ENCODE measurements at regions not wholly inside any gene's neighbourhood (a gene's known extent, or its start where the extent isn't known, plus 50 kb on each side); places are given as distances from the start of the nearest gene placed in this dataset.

GRCh38 chr4:80134936-80135701 lies 62.1 kb upstream of the ANTXR2 start:
- ChIA-PET CTCF (interaction anchor here (6.2 kb wide), 1 partner anchor 8 kb away, joined by 35 read pairs; no protein-coding TSS in a partner anchor), POLR2A (no interaction called here)
- TF ChIP-seq, protein P1, sequence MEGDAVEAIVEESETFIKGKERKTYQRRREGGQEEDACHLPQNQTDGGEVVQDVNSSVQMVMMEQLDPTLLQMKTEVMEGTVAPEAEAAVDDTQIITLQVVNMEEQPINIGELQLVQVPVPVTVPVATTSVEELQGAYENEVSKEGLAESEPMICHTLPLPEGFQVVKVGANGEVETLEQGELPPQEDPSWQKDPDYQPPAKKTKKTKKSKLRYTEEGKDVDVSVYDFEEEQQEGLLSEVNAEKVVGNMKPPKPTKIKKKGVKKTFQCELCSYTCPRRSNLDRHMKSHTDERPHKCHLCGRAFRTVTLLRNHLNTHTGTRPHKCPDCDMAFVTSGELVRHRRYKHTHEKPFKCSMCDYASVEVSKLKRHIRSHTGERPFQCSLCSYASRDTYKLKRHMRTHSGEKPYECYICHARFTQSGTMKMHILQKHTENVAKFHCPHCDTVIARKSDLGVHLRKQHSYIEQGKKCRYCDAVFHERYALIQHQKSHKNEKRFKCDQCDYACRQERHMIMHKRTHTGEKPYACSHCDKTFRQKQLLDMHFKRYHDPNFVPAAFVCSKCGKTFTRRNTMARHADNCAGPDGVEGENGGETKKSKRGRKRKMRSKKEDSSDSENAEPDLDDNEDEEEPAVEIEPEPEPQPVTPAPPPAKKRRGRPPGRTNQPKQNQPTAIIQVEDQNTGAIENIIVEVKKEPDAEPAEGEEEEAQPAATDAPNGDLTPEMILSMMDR (IDR thresholded peaks at IDR 0.05; ENCODE audit: insufficient read depth, low read length, missing control alignments) = no peak
- no peak overlapping the region for H3K4me3 ChIP-seq (ENCODE audit: low read depth, low read length)
- no peak for DNase-seq (ENCODE audit: low read depth, low spot score)

DNA sequence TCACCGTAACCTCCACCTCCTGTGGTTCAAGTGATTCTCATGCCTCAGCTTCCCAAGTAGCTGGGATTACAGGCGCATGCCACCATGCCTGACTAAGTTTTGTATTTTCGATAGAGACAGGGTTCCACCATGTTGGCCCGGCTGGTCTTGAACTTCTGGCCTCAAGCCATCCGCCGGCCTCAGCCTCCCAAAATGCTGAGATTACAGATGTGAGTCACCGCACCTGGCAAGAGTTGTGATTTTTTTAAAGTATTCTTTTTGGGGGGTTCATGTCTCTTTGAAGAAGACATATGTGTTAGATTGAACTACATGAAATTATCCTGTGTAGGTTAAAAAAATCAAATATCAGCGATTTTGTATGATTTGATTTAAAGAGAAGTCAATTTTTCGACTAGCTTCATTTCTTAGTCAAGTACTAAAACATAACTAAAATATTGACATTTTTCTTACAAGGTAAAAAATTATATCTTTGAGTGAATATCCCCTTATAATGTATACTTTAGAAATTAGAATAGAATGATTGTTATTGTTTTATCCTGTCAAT lies 60.3 kb upstream of the ANTXR2 start:
- CTCF ChIA-PET = interaction anchor here (1.0 kb wide), 1 partner anchor 8 kb away, joined by 5 read pairs; no protein-coding TSS in a partner anchor
- DNase-seq (ENCODE audit: low read depth, low spot score) = no peak
- no peak overlapping the region for H3K4me3 ChIP-seq (ENCODE audit: low read depth, low read length)
- TF ChIP-seq, protein P1 (IDR thresholded peaks at IDR 0.05; ENCODE audit: insufficient read depth, low read length, missing control alignments) = no peak
- POLR2A ChIA-PET = no interaction called here

GRCh38 chr4:80129785-80130184 lies 56.8 kb upstream of the ANTXR2 start:
- POLR2A ChIA-PET = no interaction called here
- DNase-seq (ENCODE audit: low read depth, low spot score) = no peak

DNA sequence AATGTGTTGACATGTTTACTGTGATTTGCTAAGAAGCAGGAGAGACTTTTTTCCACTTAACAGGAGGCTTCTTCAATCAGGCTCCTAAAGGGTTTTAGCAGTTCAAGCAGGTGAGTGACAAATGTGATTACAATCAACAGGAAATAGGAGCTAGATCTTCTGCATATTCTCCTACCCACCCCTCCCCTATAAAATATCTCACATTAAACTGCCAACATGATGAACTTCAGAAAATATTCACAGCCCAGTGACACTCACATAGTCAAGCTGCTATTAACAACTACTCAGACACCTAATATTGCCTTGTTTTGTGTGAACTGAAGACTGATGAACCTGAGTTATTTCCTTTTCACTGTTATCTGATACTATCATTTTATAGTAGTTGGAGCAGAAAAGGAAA lies 55.9 kb upstream of the ANTXR2 start:
- ChIA-PET CTCF (interaction anchor here (2.5 to 4.9 kb wide), 2 partner anchors 9 to 56 kb away, joined by 9 to 35 read pairs; no protein-coding TSS in a partner anchor), POLR2A (no interaction called here)
- TF ChIP-seq, protein P1 (IDR thresholded peaks at IDR 0.05; ENCODE audit: insufficient read depth, low read length, missing control alignments) = no peak
- no peak for DNase-seq (ENCODE audit: low read depth, low spot score)
- no peak overlapping the region for H3K4me3 ChIP-seq (ENCODE audit: low read depth, low read length)

More at GRCh38 chr4:80129785-80130184, 56.8 kb upstream of the ANTXR2 start:
- TF ChIP-seq, protein P1 (IDR thresholded peaks at IDR 0.05; ENCODE audit: insufficient read depth, low read length, missing control alignments) = no peak
- CTCF ChIA-PET = no interaction called here
- no peak overlapping the region for H3K4me3 ChIP-seq (ENCODE audit: low read depth, low read length)

- ChIA-PET CTCF (interaction anchor here (1.4 to 4.9 kb wide), 3 partner anchors 10 to 57 kb away, joined by 3 to 35 read pairs (median 9); no protein-coding TSS in a partner anchor), POLR2A (interaction anchor here (0.5 kb wide), 1 partner anchor 24 kb away, joined by 3 read pairs; no protein-coding TSS in a partner anchor)
- H3K4me3 ChIP-seq (ENCODE audit: low read depth, low read length) = no peak overlapping the region
- DNase-seq (ENCODE audit: low read depth, low spot score) = no peak
- TF ChIP-seq, protein P1 (IDR thresholded peaks at IDR 0.05; ENCODE audit: insufficient read depth, low read length, missing control alignments) = no peak
These were observed 54.9 kb upstream of the ANTXR2 start for GRCh38 chr4:80127870-80128419.

- no peak overlapping the region for H3K4me3 ChIP-seq (ENCODE audit: low read depth, low read length)
- no peak for DNase-seq (ENCODE audit: low read depth, low spot score)
- ChIA-PET POLR2A (no interaction called here), CTCF (interaction anchor here (0.7 to 4.9 kb wide), 20 partner anchors 12 to 208 kb away, joined by 3 to 35 read pairs (median 8); no protein-coding TSS in a partner anchor)
- TF ChIP-seq, protein P1 (IDR thresholded peaks at IDR 0.05; ENCODE audit: insufficient read depth, low read length, missing control alignments) = no peak
These were observed 53.4 kb upstream of the ANTXR2 start for GRCh38 chr4:80126435-80126834.

Measured in AG04449 (cell line).